Breast epithelium (tissue), 4 donors: ENCODE measurements at regions not wholly inside any gene's neighbourhood (a gene's known extent, or its start where the extent isn't known, plus 50 kb on each side); places are given as distances from the start of the nearest gene placed in this dataset.

Experiments used
- DNase-seq, 2 donors: peaks; one replicate each; pipeline ENCODE4 v3.0.0-alpha.2; 2019; ENCODE audit warnings: low spot score in 2 of 2
- H3K27ac ChIP-seq, 2 donors: fragments of 200-600 bp; sonication (generic) in 1 of 2; one replicate each; pipeline ENCODE4 v1.5.1; 2016 to 2019; ENCODE audit warnings: mild to moderate bottlenecking in 1 of 2
- H3K27me3 ChIP-seq, 2 donors: fragments of 200-600 bp; sonication (generic) in 1 of 2; one replicate each; pipeline versions ENCODE4 v1.5.1 to v1.6.0; 2017 to 2019; ENCODE audit warnings: control low read depth in 1 of 2, mild to moderate bottlenecking in 1 of 2
- H3K36me3 ChIP-seq: fragments of 200-600 bp; one replicate; pipeline ENCODE4 v1.5.1; 2019
- H3K4me1 ChIP-seq, 2 donors: fragments of 200-600 bp; sonication (generic); one replicate each; pipeline ENCODE4 v1.5.1; 2016 to 2019; ENCODE audit warnings: control low read depth in 1 of 2
- H3K4me3 ChIP-seq, 3 donors: fragments of 200-600 bp; sonication (generic); 1 replicate in 2 of 3; 2 replicates in 1 of 3; pipeline ENCODE4 v1.5.1; 2016 to 2019; ENCODE audit warnings: mild to moderate bottlenecking in 3 of 3, moderate library complexity in 2 of 3
- H3K9me3 ChIP-seq, 2 donors: fragments of 200-600 bp; sonication (generic) in 1 of 2; one replicate each; pipeline ENCODE4 v1.5.1; 2016 to 2019; ENCODE audit warnings: control low read depth in 1 of 2
- CTCF ChIP-seq, 3 donors: fragments of 450-650 bp; IDR thresholded peaks; one replicate each; pipeline ENCODE4 v1.5.1; 2016 to 2017; ENCODE audit warnings: antibody characterized with exemption in 3 of 3, mild to moderate bottlenecking in 3 of 3, moderate library complexity in 3 of 3
- POLR2A ChIP-seq: fragments of 450-650 bp; IDR thresholded peaks from one replicate; pipeline ENCODE4 v1.6.1; 2016; ENCODE audit warnings: antibody characterized with exemption, mild to moderate bottlenecking, moderate library complexity
- POLR2AphosphoS5 ChIP-seq, 3 donors: sonication (generic); formaldehyde crosslinking; IDR thresholded peaks; one replicate each; pipeline ENCODE4 v1.6.1; 2017; ENCODE audit warnings: antibody characterized with exemption in 3 of 3
- intact Hi-C: fragments of 100-400 bp; cut with DNase I; formaldehyde crosslinking; loops from one replicate; pipeline ENCODE4 v1.15.1; 2023; ENCODE audit warnings: low total_unique reads

GRCh38 chr3:30154853-30155252 is 451.5 kb upstream of the TGFBR2 start:
- no peak overlapping the region for H3K4me3 ChIP-seq
- DNase-seq, result no peak
- no peak overlapping the region for H3K27ac ChIP-seq
- no peak for TF ChIP-seq POLR2AphosphoS5 (IDR thresholded peaks at IDR 0.05)
- no peak for TF ChIP-seq POLR2A
- TF ChIP-seq CTCF (IDR thresholded peaks at IDR 0.05), result no peak
- H3K36me3 ChIP-seq, result no peaks in the 10 kb centered on the region
- no peaks in the 10 kb centered on the region for H3K27me3 ChIP-seq
- intact Hi-C loops, result loop anchor here (5.0 kb wide), 1 partner anchor 1373 kb away; no protein-coding TSS in a partner anchor
- H3K9me3 ChIP-seq, result no peaks in the 10 kb centered on the region
- no peaks in the 10 kb centered on the region for H3K4me1 ChIP-seq

- no peak for TF ChIP-seq POLR2AphosphoS5 (IDR thresholded peaks at IDR 0.05)
- no peak for TF ChIP-seq POLR2A
- TF ChIP-seq CTCF (IDR thresholded peaks at IDR 0.05), result no peak
- intact Hi-C loops, result loop anchor here (5.0 kb wide), 1 partner anchor 1373 kb away; no protein-coding TSS in a partner anchor
Observed at GRCh38 chr3:30155755-30156154, 450.6 kb upstream of the TGFBR2 start.

DNA sequence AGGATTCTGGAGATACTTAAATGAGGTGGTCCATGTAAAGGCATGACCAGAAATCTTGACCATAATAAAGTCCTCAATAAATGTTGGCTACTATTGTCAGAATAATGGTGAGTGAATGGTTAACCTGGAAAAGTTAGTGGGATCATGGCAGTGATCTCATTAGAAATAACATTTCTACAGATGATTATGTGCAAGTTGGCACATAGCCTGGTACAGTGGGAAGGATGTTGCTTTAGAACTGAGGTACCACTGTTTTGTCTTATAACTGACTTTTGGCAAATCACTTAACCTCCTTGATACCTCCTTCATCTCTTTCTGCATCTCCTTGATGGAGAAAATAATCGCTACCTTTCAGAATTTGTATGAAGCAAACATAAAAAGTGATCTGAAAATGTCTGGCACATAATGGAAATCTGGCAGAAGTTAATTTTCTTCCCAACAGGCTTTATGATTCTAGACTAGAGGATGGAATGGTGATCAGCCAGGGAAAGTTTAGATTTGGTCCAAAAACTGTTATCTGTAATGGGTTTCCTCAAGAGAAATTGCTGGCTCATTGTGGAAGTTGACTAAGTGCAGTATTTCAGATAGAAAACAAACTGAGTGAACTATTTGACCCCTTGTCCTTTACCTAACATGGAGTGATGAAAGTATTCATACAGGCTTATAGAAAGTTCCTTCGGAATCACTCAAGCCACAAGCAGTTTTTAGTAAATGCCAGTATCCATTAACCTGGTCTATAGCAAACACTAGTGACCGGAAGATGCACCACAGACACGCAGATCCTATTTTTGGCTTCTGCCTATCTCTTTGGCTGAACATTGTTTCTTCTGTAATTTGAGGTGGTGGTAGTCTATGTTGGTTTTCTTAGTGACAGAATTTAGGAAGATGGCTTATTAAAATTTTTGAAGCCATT is 449.6 kb upstream of the TGFBR2 start:
- Histone ChIP-seq H3K4me1 (no peaks in the 10 kb centered on the region), H3K27me3 (no peaks in the 10 kb centered on the region), H3K9me3 (no peaks in the 10 kb centered on the region), H3K27ac (no peak overlapping the region), H3K4me3 (no peak overlapping the region), H3K36me3 (no peaks in the 10 kb centered on the region)
- intact Hi-C loops, result loop anchor here (5.0 kb wide), 1 partner anchor 1375 kb away; no protein-coding TSS in a partner anchor
- TF ChIP-seq POLR2A, result no peak
- TF ChIP-seq CTCF (IDR thresholded peaks at IDR 0.05), result no peak
- no peak for DNase-seq

More at GRCh38 chr3:30155755-30156154, 450.6 kb upstream of the TGFBR2 start:
- Histone ChIP-seq H3K9me3 (no peaks in the 10 kb centered on the region), H3K27ac (no peak overlapping the region), H3K4me3 (no peak overlapping the region), H3K4me1 (no peaks in the 10 kb centered on the region), H3K36me3 (no peaks in the 10 kb centered on the region), H3K27me3 (no peaks in the 10 kb centered on the region)
- DNase-seq, result no peak

DNA sequence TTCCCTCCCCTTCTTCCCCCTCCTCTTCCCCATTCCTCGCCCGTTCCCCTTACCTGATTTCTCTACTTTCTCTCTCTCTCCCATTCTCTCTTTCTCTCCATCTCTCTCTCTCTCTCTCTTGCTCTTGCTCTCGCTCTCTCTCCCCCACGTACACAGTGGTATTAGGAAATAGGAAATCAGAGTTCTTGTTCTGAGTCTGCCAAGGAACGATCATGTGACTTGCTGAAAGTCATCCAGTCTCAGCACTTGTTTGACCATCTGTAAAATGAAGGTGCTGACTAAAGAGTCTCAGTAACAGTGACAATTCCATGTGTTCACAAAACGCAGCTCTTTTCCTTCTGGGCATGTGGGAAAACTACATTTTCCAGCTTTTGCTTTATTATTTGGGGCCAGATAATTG is 445.0 kb upstream of the TGFBR2 start:
- Histone ChIP-seq H3K27me3 (no peaks in the 10 kb centered on the region), H3K27ac (peak overlapping the region; percentile 27 to 44), H3K9me3 (no peaks in the 10 kb centered on the region), H3K4me1 (no peaks in the 10 kb centered on the region), H3K4me3 (no peak overlapping the region), H3K36me3 (no peaks in the 10 kb centered on the region)
- no peak for TF ChIP-seq POLR2A
- no peak for TF ChIP-seq CTCF (IDR thresholded peaks at IDR 0.05)
- no peak for TF ChIP-seq POLR2AphosphoS5 (IDR thresholded peaks at IDR 0.05)
- no peak for DNase-seq
- intact Hi-C loops, result no loop called here

DNA sequence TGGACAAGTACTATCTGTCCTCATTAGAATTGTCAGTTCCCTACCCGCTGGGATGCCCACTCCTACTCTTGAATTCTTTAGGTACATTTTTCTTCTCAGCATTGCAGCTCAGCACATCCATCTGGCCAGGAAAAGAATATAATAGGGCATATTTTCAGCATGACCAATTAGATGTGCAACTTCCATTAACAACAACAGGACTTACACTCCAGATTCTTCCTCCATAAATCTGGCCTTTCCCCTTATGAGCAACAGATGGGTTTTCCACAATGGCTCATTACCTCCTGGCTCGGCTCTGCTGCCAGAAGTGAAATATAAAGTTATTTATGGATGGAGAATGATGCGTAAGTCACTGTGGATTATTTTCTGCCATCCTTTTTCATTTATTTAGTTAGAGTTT is 443.8 kb upstream of the TGFBR2 start:
- Histone ChIP-seq H3K27me3 (no peaks in the 10 kb centered on the region), H3K4me3 (no peak overlapping the region), H3K9me3 (no peaks in the 10 kb centered on the region), H3K27ac (no peak overlapping the region), H3K36me3 (no peaks in the 10 kb centered on the region), H3K4me1 (no peaks in the 10 kb centered on the region)
- intact Hi-C loops, result no loop called here
- TF ChIP-seq CTCF (IDR thresholded peaks at IDR 0.05) (no peak), POLR2AphosphoS5 (IDR thresholded peaks at IDR 0.05) (no peak), POLR2A (no peak)
- DNase-seq, result no peak
